B cell (primary cell): ENCODE measurements at regions not wholly inside any gene's neighbourhood (a gene's known extent, or its start where the extent isn't known, plus 50 kb on each side); places are given as distances from the start of the nearest gene placed in this dataset.

ENCODE experiments used
- EZH2 ChIP-seq: IDR thresholded peaks from 2 replicates; pipeline ENCODE4 v1.6.1; 2012; ENCODE audit warnings: borderline replicate concordance, low read depth, mild to moderate bottlenecking, moderate library complexity, low read length; ENCODE audit not compliant: insufficient read depth, poor library complexity, severe bottlenecking
- TF ChIP-seq, protein P1 (sequence below): fragments of 200-600 bp; IDR thresholded peaks from one replicate; pipeline ENCODE4 v1.8.0; 2022; ENCODE audit warnings: antibody characterized with exemption, mild to moderate bottlenecking

DNA sequence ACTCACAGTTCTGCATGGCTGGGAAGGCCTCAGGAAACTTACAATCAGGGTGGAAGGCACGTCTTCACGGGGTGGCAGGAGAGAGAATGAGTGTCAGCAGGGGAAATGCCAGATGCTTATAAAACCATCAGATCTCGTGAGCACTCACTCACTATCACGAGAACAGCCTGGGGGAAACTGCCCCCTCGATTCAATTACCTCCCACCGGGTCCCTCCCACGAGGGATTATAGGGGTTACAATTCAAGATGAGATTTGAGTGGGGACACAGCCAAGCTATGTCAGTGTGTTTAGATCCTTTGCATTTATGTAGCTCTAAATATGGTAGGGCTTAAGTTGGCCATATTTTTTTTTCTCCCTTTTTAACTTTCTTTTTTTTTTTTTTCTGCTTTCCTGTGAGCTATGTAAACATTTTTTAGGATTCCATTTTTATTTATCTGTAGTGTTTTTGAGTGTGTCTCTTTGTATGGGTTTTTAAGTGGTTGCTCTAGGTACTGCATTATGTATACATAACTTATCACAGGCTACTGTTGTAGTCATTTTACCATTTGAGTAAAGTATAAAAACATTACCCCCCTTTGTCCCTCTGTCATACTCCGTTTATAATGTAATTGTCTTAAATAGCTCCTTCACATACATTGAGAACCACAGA lies 79.0 kb downstream of the ADRA2C start:
- no peak for TF ChIP-seq EZH2
- TF ChIP-seq, protein P1, sequence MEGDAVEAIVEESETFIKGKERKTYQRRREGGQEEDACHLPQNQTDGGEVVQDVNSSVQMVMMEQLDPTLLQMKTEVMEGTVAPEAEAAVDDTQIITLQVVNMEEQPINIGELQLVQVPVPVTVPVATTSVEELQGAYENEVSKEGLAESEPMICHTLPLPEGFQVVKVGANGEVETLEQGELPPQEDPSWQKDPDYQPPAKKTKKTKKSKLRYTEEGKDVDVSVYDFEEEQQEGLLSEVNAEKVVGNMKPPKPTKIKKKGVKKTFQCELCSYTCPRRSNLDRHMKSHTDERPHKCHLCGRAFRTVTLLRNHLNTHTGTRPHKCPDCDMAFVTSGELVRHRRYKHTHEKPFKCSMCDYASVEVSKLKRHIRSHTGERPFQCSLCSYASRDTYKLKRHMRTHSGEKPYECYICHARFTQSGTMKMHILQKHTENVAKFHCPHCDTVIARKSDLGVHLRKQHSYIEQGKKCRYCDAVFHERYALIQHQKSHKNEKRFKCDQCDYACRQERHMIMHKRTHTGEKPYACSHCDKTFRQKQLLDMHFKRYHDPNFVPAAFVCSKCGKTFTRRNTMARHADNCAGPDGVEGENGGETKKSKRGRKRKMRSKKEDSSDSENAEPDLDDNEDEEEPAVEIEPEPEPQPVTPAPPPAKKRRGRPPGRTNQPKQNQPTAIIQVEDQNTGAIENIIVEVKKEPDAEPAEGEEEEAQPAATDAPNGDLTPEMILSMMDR: no peak
